Endothelial cell of umbilical vein (primary cell): ENCODE measurements at regions not wholly inside any gene's neighbourhood (a gene's known extent, or its start where the extent isn't known, plus 50 kb on each side); places are given as distances from the start of the nearest gene placed in this dataset.

Experiments used
- BruUV-seq: library from RNA; stranded (reverse); fragments of 400-500 nt; replicated peaks from 2 replicates; lab custom pipeline; 2021; lab: Mats Ljungman, UMichigan
- CTCF ChIA-PET: fragments of 300-600, 350-600 bp; sonication (Branson Sonifier 250); formaldehyde crosslinking; loops from one replicate; lab custom pipeline; 2021; ENCODE audit warnings: antibody characterized with exemption, inconsistent platforms; lab: Charles Lee
- POLR2A ChIA-PET: fragments of 300-600, 350-600 bp; sonication (Branson Sonifier 250); formaldehyde crosslinking; loops from one replicate; lab custom pipeline; 2021; ENCODE audit warnings: antibody characterized with exemption, inconsistent platforms; lab: Charles Lee
- DNase-seq: peaks from one replicate; pipeline ENCODE4 v3.0.0-alpha.2; 2011; ENCODE audit warnings: low read depth, low spot score
- FAIRE-seq: peaks from 2 replicates; lab custom pipeline; 2011; peaks lifted over from hg19 to GRCh38; lab: Jason Lieb, UNC
- H2AFZ ChIP-seq: 2 replicates; pipeline ENCODE4 v1.6.0; 2012; ENCODE audit warnings: low read depth, low read length, control low read depth, inconsistent platforms
- H3K27ac ChIP-seq: 2 replicates; pipeline ENCODE4 v1.5.1; 2011; ENCODE audit warnings: low read depth, mild to moderate bottlenecking, control low read depth, low read length, moderate library complexity; ENCODE audit not compliant: insufficient read depth
- H3K27me3 ChIP-seq, 2 experiments: 2 replicates each; pipeline versions ENCODE4 v1.6.0 to v1.6.1; 2011; ENCODE audit warnings: low read length in 2 of 2, mixed read lengths in 1 of 2; ENCODE audit not compliant: control insufficient read depth in 2 of 2, insufficient read depth in 2 of 2
- H3K36me3 ChIP-seq, 2 experiments: 2 replicates in 1 of 2; 3 replicates in 1 of 2; pipeline ENCODE4 v1.5.1; 2011; ENCODE audit warnings: low read length in 2 of 2, mild to moderate bottlenecking in 1 of 2, moderate library complexity in 1 of 2; ENCODE audit not compliant: control insufficient read depth in 2 of 2, insufficient read depth in 2 of 2; ENCODE audit errors: extremely low read depth in 1 of 2
- H3K4me1 ChIP-seq: 3 replicates; pipeline ENCODE4 v1.5.1; 2011; ENCODE audit warnings: mild to moderate bottlenecking, low read length; ENCODE audit not compliant: control insufficient read depth, insufficient read depth; ENCODE audit errors: extremely low read depth
- H3K4me2 ChIP-seq: 2 replicates; pipeline ENCODE4 v1.6.1; 2011; ENCODE audit warnings: low read length, control low read depth, mixed read lengths; ENCODE audit not compliant: insufficient read depth
- H3K4me3 ChIP-seq, 3 experiments: fragments of 200-600 bp in 1 of 3; sonication (generic), shearing (Covaris generic) in 1 of 3; replicated peaks in 1 of 3; 2 replicates each; pipeline ENCODE4 v1.5.1; 2011 to 2016; ENCODE audit warnings: control low read depth in 3 of 3, low read length in 3 of 3, mild to moderate bottlenecking in 2 of 3, inconsistent platforms in 1 of 3, low read depth in 1 of 3, moderate library complexity in 1 of 3; ENCODE audit not compliant: insufficient read depth in 1 of 3
- H3K79me2 ChIP-seq: 2 replicates; pipeline ENCODE4 v1.6.0; 2012; ENCODE audit warnings: low read length, inconsistent platforms; ENCODE audit not compliant: control insufficient read depth, insufficient read depth
- H3K9ac ChIP-seq: replicated peaks from 2 replicates; pipeline ENCODE3; 2011; ENCODE audit warnings: low read length, control low read depth; ENCODE audit not compliant: insufficient read depth; ENCODE audit errors: extremely low read depth
- H3K9me1 ChIP-seq: replicated peaks from 3 replicates; pipeline ENCODE4 v1.6.0; 2011; ENCODE audit warnings: mild to moderate bottlenecking, low read length; ENCODE audit not compliant: control insufficient read depth, insufficient read depth; ENCODE audit errors: extremely low read depth
- H3K9me3 ChIP-seq: replicated peaks from 2 replicates; pipeline ENCODE4 v1.5.1; 2012; ENCODE audit warnings: low read length, inconsistent platforms; ENCODE audit not compliant: control insufficient read depth, insufficient read depth
- H4K20me1 ChIP-seq: replicated peaks from 2 replicates; pipeline ENCODE3; 2011; ENCODE audit warnings: mild to moderate bottlenecking, low read length; ENCODE audit not compliant: control insufficient read depth, insufficient read depth; ENCODE audit errors: extremely low read depth
- CTCF ChIP-seq, 2 donors: IDR thresholded peaks; 1 replicate in 1 of 2; 2 replicates in 1 of 2; pipeline ENCODE4 v1.5.1; 2011; ENCODE audit warnings: low read length in 2 of 2, mild to moderate bottlenecking in 2 of 2, moderate library complexity in 2 of 2, control low read depth in 1 of 2, inconsistent platforms in 1 of 2, low read depth in 1 of 2; ENCODE audit not compliant: insufficient read depth in 1 of 2; ENCODE audit errors: extremely low read depth in 1 of 2
- EZH2 ChIP-seq: IDR thresholded peaks from 2 replicates; pipeline ENCODE4 v1.6.1; 2012; ENCODE audit warnings: borderline replicate concordance, low read depth, mild to moderate bottlenecking, moderate library complexity, low read length, inconsistent platforms; ENCODE audit not compliant: severe bottlenecking
- FOS ChIP-seq: IDR thresholded peaks from 2 replicates; pipeline ENCODE4 v1.6.1; 2011; ENCODE audit warnings: mild to moderate bottlenecking, low read length, moderate library complexity, borderline replicate concordance; ENCODE audit not compliant: insufficient read depth
- GATA2 ChIP-seq: IDR thresholded peaks from 2 replicates; pipeline ENCODE4 v1.7.0; 2011; ENCODE audit warnings: low read depth, mild to moderate bottlenecking, moderate library complexity, mixed read lengths, low read length; ENCODE audit not compliant: insufficient read length, insufficient read depth
- JUN ChIP-seq: IDR thresholded peaks from 2 replicates; pipeline ENCODE4 v1.6.1; 2011; ENCODE audit warnings: borderline replicate concordance, low read depth; ENCODE audit not compliant: insufficient read length, insufficient read depth
- MAX ChIP-seq: IDR thresholded peaks from 2 replicates; pipeline ENCODE4 v1.6.1; 2011; ENCODE audit not compliant: insufficient read depth, insufficient read length
- MYC ChIP-seq: IDR thresholded peaks from one replicate; pipeline ENCODE4 v1.6.1; 2011; ENCODE audit warnings: mild to moderate bottlenecking, low read depth, low read length
- POLR2A ChIP-seq: IDR thresholded peaks from 2 replicates; pipeline ENCODE4 v1.6.1; 2012; ENCODE audit warnings: low read depth, mild to moderate bottlenecking, control low read depth, low read length
- POLR2AphosphoS5 ChIP-seq: IDR thresholded peaks from 2 replicates; pipeline ENCODE4 v1.6.1; 2012; ENCODE audit warnings: low read depth, mild to moderate bottlenecking, control low read depth, low read length, moderate library complexity; ENCODE audit not compliant: insufficient read depth
- dilution Hi-C: fragments of 300-500 bp; cut with MboI; formaldehyde crosslinking; loops from one replicate; pipeline ENCODE4 v1.15.0; 2019; ENCODE audit warnings: low sequenced_read_pairs; ENCODE audit not compliant: extremely low pct_ligation_motif_present
- intact Hi-C: fragments of 100-400 bp; cut with micrococcal nuclease; formaldehyde crosslinking; loops from one replicate; pipeline ENCODE4 v1.10.0; 2022

- H3K79me2 ChIP-seq, result no peaks in the 10 kb centered on the region
- H3K9ac ChIP-seq, result no peak overlapping the region
- no peak overlapping the region for H3K4me2 ChIP-seq
- H3K9me1 ChIP-seq, result no peaks in the 10 kb centered on the region
- H4K20me1 ChIP-seq, result no peaks in the 10 kb centered on the region
- intact Hi-C loops (no loop called here), dilution Hi-C loops (no loop called here)
- no peak overlapping the region for H3K4me3 ChIP-seq
- TF ChIP-seq FOS (no peak), EZH2 (no peak), GATA2 (no peak), POLR2AphosphoS5 (no peak), POLR2A (no peak), JUN (no peak), CTCF (IDR thresholded peaks at IDR 0.05; ENCODE audit: extremely low read depth in 1 of 2, insufficient read depth in 1 of 2, low read depth in 1 of 2, low read length in 2 of 2) (no peak), MYC (no peak), MAX (no peak)
- no TSS peak for BruUV-seq
- no peaks in the 10 kb centered on the region for H3K36me3 ChIP-seq
- H3K4me1 ChIP-seq, result no peaks in the 10 kb centered on the region
- no peak overlapping the region for H2AFZ ChIP-seq
- H3K27me3 ChIP-seq, result no peaks in the 10 kb centered on the region
- DNase-seq, result no peak
- FAIRE-seq, result no peak
- CTCF ChIA-PET, result no interaction called here
- POLR2A ChIA-PET, result no interaction called here
- no peak overlapping the region for H3K27ac ChIP-seq
- no peaks in the 10 kb centered on the region for H3K9me3 ChIP-seq
These were observed 154.2 kb downstream of the DSC3 start for GRCh38 chr18:30888344-30888743.
